H1 (cell line): ENCODE measurements at regions not wholly inside any gene's neighbourhood (a gene's known extent, or its start where the extent isn't known, plus 50 kb on each side); places are given as distances from the start of the nearest gene placed in this dataset.

ENCODE experiments used
- CTCF ChIA-PET: fragments of 300-600 bp; sonication (Branson Sonifier 250); formaldehyde crosslinking; loops from one replicate; lab custom pipeline; 2021; ENCODE audit not compliant: partially characterized antibody; lab: Charles Lee
- POLR2A ChIA-PET: fragments of 300-600 bp; sonication (Branson Sonifier 250); formaldehyde crosslinking; loops from one replicate; lab custom pipeline; 2021; ENCODE audit warnings: inconsistent platforms; ENCODE audit not compliant: partially characterized antibody; lab: Charles Lee
- DNase-seq, 2 experiments: peaks; one replicate each; pipeline versions ENCODE4 v3.0.0 to v3.0.0-alpha.2; 2010 to 2022; ENCODE audit warnings: low spot score in 2 of 2, low read depth in 1 of 2, mixed read lengths in 1 of 2
- FAIRE-seq: peaks from 2 replicates; lab custom pipeline; 2011; peaks lifted over from hg19 to GRCh38; lab: Jason Lieb, UNC
- H2AFZ ChIP-seq: 2 replicates; pipeline ENCODE4 v1.8.1; 2012; ENCODE audit warnings: low read length, inconsistent platforms
- H2AK5ac ChIP-seq: 2 replicates; pipeline ENCODE4 v1.6.1; 2013; ENCODE audit warnings: low read depth, low read length
- H2BK120ac ChIP-seq: replicated peaks from 2 replicates; pipeline ENCODE3; 2013; ENCODE audit warnings: low read depth, low read length, inconsistent platforms
- H2BK12ac ChIP-seq: 2 replicates; pipeline ENCODE4 v1.6.1; 2013; ENCODE audit warnings: low read depth, low read length
- H2BK15ac ChIP-seq: 2 replicates; pipeline ENCODE4 v1.6.1; 2013; ENCODE audit warnings: low read length
- H2BK20ac ChIP-seq: 2 replicates; pipeline ENCODE4 v1.6.1; 2013; ENCODE audit warnings: low read length
- H2BK5ac ChIP-seq: 2 replicates; pipeline ENCODE4 v1.6.1; 2013; ENCODE audit warnings: low read depth, low read length
- H3K14ac ChIP-seq: 2 replicates; pipeline ENCODE4 v1.6.1; 2013; ENCODE audit warnings: inconsistent platforms; ENCODE audit not compliant: insufficient read length
- H3K18ac ChIP-seq: 2 replicates; pipeline ENCODE4 v1.6.1; 2013; ENCODE audit warnings: low read length; ENCODE audit errors: extremely low read depth
- H3K23ac ChIP-seq: 2 replicates; pipeline ENCODE4 v1.6.1; 2013; ENCODE audit warnings: inconsistent platforms; ENCODE audit not compliant: insufficient read length
- H3K23me2 ChIP-seq: 2 replicates; pipeline ENCODE4 v1.6.1; 2013; ENCODE audit warnings: low read depth, low read length
- H3K27ac ChIP-seq: 2 replicates; pipeline ENCODE4 v1.6.1; 2011; ENCODE audit warnings: low read depth, low read length, inconsistent platforms
- H3K27me3 ChIP-seq, 4 experiments: replicated peaks in 1 of 4; 1 replicate in 1 of 4; 2 replicates in 3 of 4; pipeline versions ENCODE4 v1.6.1 to v1.8.1; 2011 to 2013; ENCODE audit warnings: low read length in 3 of 4, mild to moderate bottlenecking in 3 of 4, inconsistent platforms in 2 of 4, mixed read lengths in 2 of 4, moderate library complexity in 1 of 4; ENCODE audit not compliant: control insufficient read depth in 3 of 4, insufficient read depth in 3 of 4; ENCODE audit errors: extremely low read depth in 1 of 4
- H3K36me3 ChIP-seq, 4 experiments: 2 replicates each; pipeline versions ENCODE4 v1.6.1 to v1.8.1; 2011 to 2013; ENCODE audit warnings: mild to moderate bottlenecking in 4 of 4, low read length in 3 of 4, moderate library complexity in 2 of 4, control low read depth in 1 of 4, inconsistent platforms in 1 of 4; ENCODE audit not compliant: insufficient read depth in 4 of 4, control insufficient read depth in 2 of 4
- H3K4ac ChIP-seq: replicated peaks from 2 replicates; pipeline ENCODE3; 2013; ENCODE audit warnings: low read length, low read depth, mixed read lengths, inconsistent platforms; ENCODE audit not compliant: insufficient read length
- H3K4me1 ChIP-seq, 4 experiments: replicated peaks in 1 of 4; 1 replicate in 1 of 4; 2 replicates in 3 of 4; pipeline versions ENCODE4 v1.6.1 to v1.8.1; 2011 to 2013; ENCODE audit warnings: low read length in 3 of 4, inconsistent platforms in 2 of 4, mixed read lengths in 1 of 4; ENCODE audit not compliant: insufficient read depth in 4 of 4, control insufficient read depth in 3 of 4
- H3K4me2 ChIP-seq, 2 experiments: 2 replicates each; pipeline versions ENCODE4 v1.6.1 to v1.8.1; 2011 to 2013; ENCODE audit warnings: low read depth in 2 of 2, low read length in 2 of 2, control low read depth in 1 of 2, inconsistent platforms in 1 of 2, mild to moderate bottlenecking in 1 of 2; ENCODE audit not compliant: insufficient read depth in 1 of 2
- H3K4me3 ChIP-seq, 4 experiments: fragments of 200-600, 300-600 bp in 1 of 4; sonication (generic), shearing (Covaris generic), sonication (Bioruptor Twin) in 1 of 4; 2 replicates each; pipeline versions ENCODE4 v1.5.1 to v1.8.1; 2011 to 2016; ENCODE audit warnings: low read length in 4 of 4, low read depth in 3 of 4, control low read depth in 2 of 4, inconsistent platforms in 2 of 4, mild to moderate bottlenecking in 2 of 4, mixed read lengths in 1 of 4, moderate library complexity in 1 of 4; ENCODE audit not compliant: insufficient read depth in 2 of 4; ENCODE audit errors: extremely low read depth in 1 of 4
- H3K56ac ChIP-seq: replicated peaks from 2 replicates; pipeline ENCODE3; 2013; ENCODE audit warnings: low read depth, mild to moderate bottlenecking, mixed read lengths, low read length, inconsistent platforms; ENCODE audit not compliant: insufficient read length
- H3K79me1 ChIP-seq: 2 replicates; pipeline ENCODE4 v1.6.1; 2013; ENCODE audit warnings: low read depth, low read length, control low read depth
- H3K79me2 ChIP-seq, 2 experiments: 2 replicates each; pipeline versions ENCODE4 v1.6.1 to v1.8.1; 2012 to 2013; ENCODE audit warnings: low read length in 2 of 2, mild to moderate bottlenecking in 2 of 2, inconsistent platforms in 1 of 2; ENCODE audit not compliant: insufficient read depth in 2 of 2, control insufficient read depth in 1 of 2
- H3K9ac ChIP-seq, 4 experiments: replicated peaks in 1 of 4; 1 replicate in 1 of 4; 2 replicates in 3 of 4; pipeline versions ENCODE4 v1.6.1 to v1.8.1; 2011 to 2013; ENCODE audit warnings: low read depth in 3 of 4, low read length in 3 of 4, control low read depth in 2 of 4, mild to moderate bottlenecking in 2 of 4, moderate library complexity in 2 of 4, inconsistent platforms in 1 of 4; ENCODE audit errors: extremely low read depth in 1 of 4
- H3K9me3 ChIP-seq, 2 experiments: 2 replicates each; pipeline versions ENCODE4 v1.6.1 to v1.8.1; 2012 to 2013; ENCODE audit warnings: mild to moderate bottlenecking in 2 of 2, moderate library complexity in 2 of 2, control low read depth in 1 of 2, inconsistent platforms in 1 of 2, low read depth in 1 of 2, low read length in 1 of 2, mixed read lengths in 1 of 2; ENCODE audit not compliant: insufficient read depth in 2 of 2
- H4K20me1 ChIP-seq, 2 experiments: replicated peaks in 1 of 2; 2 replicates each; pipeline versions ENCODE3 to v1.8.1; 2011 to 2013; ENCODE audit warnings: inconsistent platforms in 2 of 2, low read length in 2 of 2, mild to moderate bottlenecking in 1 of 2; ENCODE audit not compliant: insufficient read depth in 2 of 2, control insufficient read depth in 1 of 2
- H4K5ac ChIP-seq: 2 replicates; pipeline ENCODE4 v1.6.1; 2013; ENCODE audit warnings: low read length, low read depth, mixed read lengths, inconsistent platforms; ENCODE audit not compliant: insufficient read length
- H4K8ac ChIP-seq: 2 replicates; pipeline ENCODE4 v1.8.0; 2013; ENCODE audit warnings: mild to moderate bottlenecking, moderate library complexity, low read length, inconsistent platforms; ENCODE audit not compliant: insufficient read depth; ENCODE audit errors: extremely low read depth
- H4K91ac ChIP-seq: replicated peaks from 2 replicates; pipeline ENCODE3; 2013; ENCODE audit warnings: low read length, mixed read lengths, inconsistent platforms; ENCODE audit not compliant: insufficient read length
- WGBS, 2 experiments: shearing (Covaris generic) in 1 of 2; methylation state at CpG; one replicate each; pipeline versions ENCODE4 v1.1.6 to v1.1.7; 2013 to 2015; ENCODE audit warnings: low lambda C conversion rate in 2 of 2, mixed read lengths in 2 of 2, inconsistent platforms in 1 of 2, low coverage in 1 of 2, missing lambda C conversion rate in 1 of 2; ENCODE audit not compliant: insufficient replicate concordance in 2 of 2, insufficient coverage in 1 of 2, insufficient read length in 1 of 2; ENCODE audit errors: extremely low coverage in 1 of 2, missing lambda C conversion rate in 1 of 2; 5-methylcytosine and 5-hydroxymethylcytosine counted together

GRCh38 chr2:196502386-196502785, 137.1 kb upstream of the CCDC150 start:
- H4K5ac ChIP-seq, result no peak overlapping the region
- ChIA-PET CTCF (interaction anchor here (0.6 to 1.1 kb wide), 2 partner anchors 29 to 34 kb away, joined by 3 to 4 read pairs; no protein-coding TSS in a partner anchor), POLR2A (no interaction called here)
- no peak overlapping the region for H4K91ac ChIP-seq
- no peaks in the 10 kb centered on the region for H3K4me1 ChIP-seq
- H3K9ac ChIP-seq, result no peak overlapping the region
- H3K79me2 ChIP-seq, result no peaks in the 10 kb centered on the region
- H3K18ac ChIP-seq, result no peak overlapping the region
- no peak overlapping the region for H3K56ac ChIP-seq
- H3K4ac ChIP-seq, result no peak overlapping the region
- H2AK5ac ChIP-seq, result no peak overlapping the region
- no peak overlapping the region for H3K23ac ChIP-seq
- no peak overlapping the region for H3K14ac ChIP-seq
- no peaks in the 10 kb centered on the region for H4K20me1 ChIP-seq
- no peaks in the 10 kb centered on the region for H3K27me3 ChIP-seq
- no peak overlapping the region for H3K4me2 ChIP-seq
- H2BK12ac ChIP-seq, result no peak overlapping the region
- WGBS, 2 experiments, result 92% methylated on average over 6 of the region's 6 CpGs; no CpG with 5 or more reads in 1 of the 2 experiments
- H2BK120ac ChIP-seq, result no peak overlapping the region
- no peak overlapping the region for H2BK5ac ChIP-seq
- no peak overlapping the region for H3K4me3 ChIP-seq
- no peak overlapping the region for H4K8ac ChIP-seq
- H3K27ac ChIP-seq, result no peak overlapping the region
- no peaks in the 10 kb centered on the region for H3K36me3 ChIP-seq
- FAIRE-seq (no peak), DNase-seq (no peak)
- H3K9me3 ChIP-seq, result peaks cover 0 to 5% of the 10 kb centered on the region in 2 experiments; a peak in 1 of 4 replicates
- no peaks in the 10 kb centered on the region for H3K79me1 ChIP-seq
- H2AFZ ChIP-seq, result no peak overlapping the region; the same call in 1 of the 2 replicates
- no peak overlapping the region for H2BK15ac ChIP-seq
- no peak overlapping the region for H2BK20ac ChIP-seq
- no peaks in the 10 kb centered on the region for H3K23me2 ChIP-seq
